HCT116 (cell line): ENCODE measurements at regions not wholly inside any gene's neighbourhood (a gene's known extent, or its start where the extent isn't known, plus 50 kb on each side); places are given as distances from the start of the nearest gene placed in this dataset.

Source experiments
- ATAC-seq: fragments of 200-7000 bp; cut with Tn5 transposase; 2 replicates; pipeline ENCODE4 v1.9.1; 2020; ENCODE audit warnings: mild to moderate bottlenecking, moderate library complexity
- BruUV-seq: library from RNA; stranded (reverse); fragments of 400-500 nt; replicated peaks from 2 replicates; lab custom pipeline; 2021; lab: Mats Ljungman, UMichigan
- CTCF ChIA-PET: fragments of 300-600 bp; sonication (Branson Sonifier 250); formaldehyde crosslinking; loops from one replicate; lab custom pipeline; 2021; ENCODE audit warnings: antibody characterized with exemption; lab: Charles Lee
- POLR2A ChIA-PET: fragments of 300-600, 350-600 bp; sonication (Branson Sonifier 250); formaldehyde crosslinking; loops from one replicate; lab custom pipeline; 2021; ENCODE audit warnings: antibody characterized with exemption; lab: Charles Lee
- RAD21 ChIA-PET, 2 experiments: fragments of 300-600 bp; sonication (Branson Sonifier 250); formaldehyde crosslinking; loops; one replicate each; lab custom pipeline; 2023; ENCODE audit warnings: low total read pairs in 2 of 2; ENCODE audit not compliant: uncharacterized antibody in 2 of 2, unreplicated experiment in 2 of 2, low non-redundant PET in 1 of 2; lab: Charles Lee
- DNase-seq: peaks from one replicate; pipeline ENCODE4 v3.0.0-alpha.2; 2010; ENCODE audit warnings: low read depth, low spot score
- H2AFZ ChIP-seq: fragments of 200-600 bp; shearing (Covaris generic), sonication (generic); 2 replicates; pipeline ENCODE4 v1.6.1; 2017; ENCODE audit warnings: low read depth, mixed run types, mixed read lengths, antibody characterized with exemption, low read length; ENCODE audit not compliant: poor library complexity, severe bottlenecking
- H3K27ac ChIP-seq: 2 replicates; pipeline ENCODE4 v1.5.1; 2012; ENCODE audit warnings: low read depth, low read length
- H3K27me3 ChIP-seq: fragments of 200-600 bp; sonication (generic); 2 replicates; pipeline ENCODE4 v1.6.1; 2016; ENCODE audit warnings: mixed run types, low read length, mixed read lengths; ENCODE audit not compliant: insufficient read depth
- H3K36me3 ChIP-seq, 2 experiments: fragments of 200-500 bp in 1 of 2; fragments of 200-600 bp in 1 of 2; sonication (Bioruptor generic) in 1 of 2; sonication (generic) in 1 of 2; 2 replicates each; pipeline versions ENCODE4 v1.5.1 to v1.6.1; 2014 to 2016; ENCODE audit warnings: low read length in 2 of 2, inconsistent platforms in 1 of 2, mixed read lengths in 1 of 2, mixed run types in 1 of 2; ENCODE audit not compliant: insufficient read depth in 2 of 2, control insufficient read depth in 1 of 2
- H3K4me1 ChIP-seq, 2 experiments: fragments of 200-600 bp in 1 of 2; sonication (generic) in 1 of 2; 2 replicates each; pipeline versions ENCODE4 v1.5.1 to v1.6.1; 2012 to 2017; ENCODE audit warnings: low read length in 2 of 2, inconsistent platforms in 1 of 2, mild to moderate bottlenecking in 1 of 2, mixed read lengths in 1 of 2, mixed run types in 1 of 2, moderate library complexity in 1 of 2; ENCODE audit not compliant: insufficient read depth in 2 of 2, control insufficient read depth in 1 of 2
- H3K4me2 ChIP-seq: fragments of 200-600 bp; sonication (generic); 2 replicates; pipeline ENCODE4 v1.6.1; 2017; ENCODE audit warnings: mixed run types, low read length, mixed read lengths
- H3K4me3 ChIP-seq, 2 experiments: fragments of 200-600 bp in 1 of 2; sonication (generic) in 1 of 2; replicated peaks in 1 of 2; 2 replicates each; pipeline ENCODE4 v1.5.1; 2011 to 2016; ENCODE audit warnings: low read length in 2 of 2, control low read depth in 1 of 2, low read depth in 1 of 2, mild to moderate bottlenecking in 1 of 2, mixed read lengths in 1 of 2, mixed run types in 1 of 2
- H3K79me2 ChIP-seq: fragments of 200-600 bp; sonication (generic); 2 replicates; pipeline ENCODE4 v1.6.1; 2017; ENCODE audit warnings: mild to moderate bottlenecking, mixed run types, low read length, moderate library complexity, mixed read lengths; ENCODE audit not compliant: insufficient read depth
- H3K9ac ChIP-seq: fragments of 200-600 bp; sonication (generic); 2 replicates; pipeline ENCODE4 v1.6.1; 2016; ENCODE audit warnings: low read length, mixed read lengths
- H3K9me2 ChIP-seq: fragments of 200-600 bp; sonication (generic), shearing (Covaris generic); 2 replicates; pipeline ENCODE4 v1.6.1; 2017; ENCODE audit warnings: mixed run types, mild to moderate bottlenecking, moderate library complexity; ENCODE audit not compliant: insufficient read depth
- H3K9me3 ChIP-seq, 2 experiments: fragments of 200-500 bp in 1 of 2; fragments of 200-600 bp in 1 of 2; sonication (Bioruptor generic) in 1 of 2; sonication (generic) in 1 of 2; 2 replicates each; pipeline ENCODE4 v1.6.1; 2014 to 2017; ENCODE audit warnings: low read length in 2 of 2, mixed read lengths in 2 of 2, inconsistent platforms in 1 of 2, low read depth in 1 of 2, mild to moderate bottlenecking in 1 of 2, mixed run types in 1 of 2, moderate library complexity in 1 of 2; ENCODE audit not compliant: control insufficient read depth in 1 of 2, insufficient read depth in 1 of 2
- H4K20me1 ChIP-seq: fragments of 200-600 bp; sonication (generic), shearing (Covaris generic); 2 replicates; pipeline ENCODE4 v1.6.1; 2017; ENCODE audit warnings: mixed run types, mild to moderate bottlenecking, moderate library complexity; ENCODE audit not compliant: insufficient read depth
- CBX3 ChIP-seq: IDR thresholded peaks from 2 replicates; pipeline ENCODE4 v1.6.1; 2012; ENCODE audit warnings: low read depth
- FOSL1 ChIP-seq: IDR thresholded peaks from 2 replicates; pipeline ENCODE4 v1.6.1; 2012; ENCODE audit warnings: low read depth
- RAD21 ChIP-seq: IDR thresholded peaks from 2 replicates; pipeline ENCODE4 v1.6.1; 2012; ENCODE audit warnings: low read depth, mild to moderate bottlenecking
- REST ChIP-seq: IDR thresholded peaks from 2 replicates; pipeline ENCODE4 v1.6.1; 2012; ENCODE audit warnings: low read depth
- SRF ChIP-seq: IDR thresholded peaks from 2 replicates; pipeline ENCODE4 v1.6.1; 2012; ENCODE audit warnings: low read depth
- YY1 ChIP-seq: IDR thresholded peaks from 2 replicates; pipeline ENCODE4 v1.6.1; 2011; ENCODE audit warnings: low read length, low read depth, moderate library complexity, mild to moderate bottlenecking; ENCODE audit not compliant: insufficient replicate concordance; ENCODE audit errors: extremely low read depth
- intact Hi-C: fragments of 100-400 bp; cut with micrococcal nuclease; formaldehyde crosslinking; loops from 2 replicates; pipeline ENCODE4 v1.10.0; 2022
- TF ChIP-seq, protein P1 (sequence below): IDR thresholded peaks from 2 replicates; pipeline ENCODE4 v1.6.1; 2012

DNA sequence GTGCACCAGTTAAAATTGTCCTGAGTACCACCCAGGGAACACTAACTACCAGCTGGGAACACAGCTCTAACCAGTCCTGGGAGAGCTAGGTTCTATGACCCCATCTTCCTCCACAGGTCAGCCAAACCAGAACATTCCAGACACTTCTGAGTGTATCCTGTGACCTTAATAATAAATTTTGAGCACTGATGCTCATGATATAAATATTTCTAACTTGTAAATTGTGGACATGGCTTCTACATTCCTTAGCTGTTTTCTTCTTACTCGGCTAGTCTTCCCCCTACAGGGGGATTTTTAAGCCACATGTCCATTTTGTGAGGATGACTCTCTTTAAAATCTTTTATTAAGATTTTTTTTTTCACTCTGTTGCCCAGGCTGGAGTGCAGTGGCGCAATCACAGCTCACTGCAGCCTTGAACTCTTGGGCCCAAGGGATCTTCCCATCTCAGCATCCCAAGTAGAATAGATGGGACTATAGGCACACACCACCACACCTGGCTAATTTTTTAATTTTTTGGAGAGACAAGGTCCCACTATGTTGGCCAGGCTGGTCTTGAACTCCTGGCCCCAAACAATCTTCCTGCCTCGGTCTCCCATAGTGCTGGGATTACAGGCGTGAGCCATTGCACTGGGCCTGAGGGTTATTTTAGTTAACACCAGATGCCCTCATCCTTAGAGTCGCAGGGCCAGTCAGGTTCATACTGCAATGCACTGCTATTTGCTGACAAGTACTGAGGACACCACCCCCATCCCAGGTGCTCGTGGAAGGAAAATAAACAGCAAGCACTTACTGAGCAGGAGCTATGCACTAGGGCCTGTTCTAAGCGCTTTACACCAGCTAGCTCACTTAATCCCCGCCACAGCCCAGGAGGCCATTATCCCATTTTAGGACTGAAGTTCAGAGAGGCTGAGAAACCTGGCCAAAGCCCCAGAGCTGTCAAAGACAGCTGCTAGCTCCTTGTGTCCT lies 142.6 kb upstream of the NCOR2 start:
- Histone ChIP-seq H3K36me3 (no peaks in the 10 kb centered on the region), H3K27ac (no peak overlapping the region), H3K9ac (no peak overlapping the region), H2AFZ (no peak overlapping the region), H3K4me1 (peaks cover 0 to 3% of the 10 kb centered on the region in 2 experiments; a peak in 1 of 4 replicates), H3K4me3 (no peak overlapping the region), H3K9me2 (no peaks in the 10 kb centered on the region), H3K4me2 (no peak overlapping the region), H4K20me1 (no peaks in the 10 kb centered on the region), H3K79me2 (no peaks in the 10 kb centered on the region), H3K27me3 (no peaks in the 10 kb centered on the region), H3K9me3 (no peaks in the 10 kb centered on the region; a peak in 1 of 4 replicates)
- ChIA-PET CTCF (no interaction called here), POLR2A (no interaction called here), RAD21 (no interaction called here)
- ATAC-seq (no peak), DNase-seq (no peak)
- no TSS peak for BruUV-seq
- TF ChIP-seq REST (no peak), FOSL1 (no peak), SRF (no peak), RAD21 (no peak), YY1 (no peak), CBX3 (no peak)
- TF ChIP-seq, protein P1, sequence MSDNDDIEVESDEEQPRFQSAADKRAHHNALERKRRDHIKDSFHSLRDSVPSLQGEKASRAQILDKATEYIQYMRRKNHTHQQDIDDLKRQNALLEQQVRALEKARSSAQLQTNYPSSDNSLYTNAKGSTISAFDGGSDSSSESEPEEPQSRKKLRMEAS: no peak
- intact Hi-C loops: no loop called here
